Transverse colon (tissue), 4 donors: ENCODE measurements at regions not wholly inside any gene's neighbourhood (a gene's known extent, or its start where the extent isn't known, plus 50 kb on each side); places are given as distances from the start of the nearest gene placed in this dataset.

Experiments used
- DNase-seq: peaks from one replicate; pipeline ENCODE4 v3.0.0-alpha.2; 2019
- H3K27ac ChIP-seq, 4 donors: fragments of 200-600 bp; sonication (generic); 2 replicates each; pipeline ENCODE4 v1.5.1; 2016 to 2018; ENCODE audit warnings: inconsistent platforms in 4 of 4
- H3K27me3 ChIP-seq: fragments of 200-600 bp; sonication (generic); 2 replicates; pipeline ENCODE4 v1.5.1; 2017; ENCODE audit warnings: inconsistent platforms
- H3K36me3 ChIP-seq, 4 donors: fragments of 200-600 bp; sonication (generic); 2 replicates each; pipeline ENCODE4 v1.5.1; 2017 to 2019; ENCODE audit warnings: inconsistent platforms in 4 of 4
- H3K4me1 ChIP-seq, 4 donors: fragments of 200-600 bp; sonication (generic); 2 replicates each; pipeline ENCODE4 v1.5.1; 2017 to 2020; ENCODE audit warnings: inconsistent platforms in 4 of 4
- H3K4me3 ChIP-seq, 4 donors: fragments of 200-600 bp; sonication (generic); 1 replicate in 1 of 4; 2 replicates in 3 of 4; pipeline versions ENCODE4 v1.5.1 to v1.6.1; 2017 to 2019; ENCODE audit warnings: inconsistent platforms in 4 of 4
- H3K9me3 ChIP-seq, 2 donors: fragments of 200-600 bp; sonication (generic); 2 replicates each; pipeline ENCODE4 v1.5.1; 2017 to 2019; ENCODE audit warnings: inconsistent platforms in 2 of 2
- EP300 ChIP-seq: sonication (generic); formaldehyde crosslinking; IDR thresholded peaks from one replicate; pipeline ENCODE4 v1.6.1; 2017; ENCODE audit warnings: antibody characterized with exemption, low read depth
- POLR2A ChIP-seq: fragments of 450-650 bp; IDR thresholded peaks from one replicate; pipeline ENCODE4 v1.6.1; 2016; ENCODE audit warnings: antibody characterized with exemption, mild to moderate bottlenecking, moderate library complexity
- POLR2AphosphoS5 ChIP-seq, 3 donors: sonication (generic); formaldehyde crosslinking; IDR thresholded peaks; one replicate each; pipeline ENCODE4 v1.6.1; 2016; ENCODE audit warnings: antibody characterized with exemption in 3 of 3
- WGBS, 2 donors: methylation state at CpG; one replicate each; pipeline ENCODE4 v1.1.5; 2018; ENCODE audit warnings: low coverage in 1 of 2; 5-methylcytosine and 5-hydroxymethylcytosine counted together
- in situ Hi-C, 4 donors: fragments of 200-750 bp; cut with MboI; loops; one replicate each; pipeline versions ENCODE4 v1.15.0 to v1.15.1; 2017; ENCODE audit warnings: low sequenced_read_pairs in 3 of 4, low pct_ligation_motif_present in 1 of 4, low pct_unique_long_range_greater_than_20kb in 1 of 4
- intact Hi-C: fragments of 100-400 bp; cut with DNase I; formaldehyde crosslinking; loops from one replicate; pipeline ENCODE4 v1.15.1; 2023; ENCODE audit warnings: low total_unique reads
- TF ChIP-seq, protein P1 (sequence below), 5 experiments: fragments of 200-600 bp in 3 of 5; fragments of 450-650 bp in 2 of 5; sonication (generic) in 3 of 5; IDR thresholded peaks; 1 replicate in 2 of 5; 2 replicates in 3 of 5; pipeline ENCODE4 v1.5.1; 2016 to 2017; ENCODE audit warnings: antibody characterized with exemption in 5 of 5, inconsistent platforms in 3 of 5, mild to moderate bottlenecking in 2 of 5, moderate library complexity in 1 of 5

DNA sequence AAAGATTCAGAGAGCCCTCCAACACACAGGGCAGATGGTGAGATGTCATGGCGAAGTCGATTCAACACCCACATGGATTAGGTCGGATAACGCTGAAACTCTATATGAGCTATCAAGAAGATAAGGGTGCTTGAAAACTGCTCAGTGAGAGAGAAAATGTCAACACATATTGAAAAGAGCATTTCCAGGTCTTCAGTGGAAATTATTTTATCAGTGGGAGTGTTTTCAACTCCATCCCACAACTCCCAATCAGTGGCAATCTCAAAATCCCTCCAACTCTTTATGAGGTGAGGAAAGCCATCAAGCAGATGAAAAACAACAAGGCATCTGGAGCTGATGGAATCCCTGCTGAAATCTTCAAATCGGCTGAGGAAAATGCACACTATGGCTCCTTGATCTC, 104.5 kb upstream of the KLHL14 start:
- DNase-seq: no peak
- TF ChIP-seq, protein P1, sequence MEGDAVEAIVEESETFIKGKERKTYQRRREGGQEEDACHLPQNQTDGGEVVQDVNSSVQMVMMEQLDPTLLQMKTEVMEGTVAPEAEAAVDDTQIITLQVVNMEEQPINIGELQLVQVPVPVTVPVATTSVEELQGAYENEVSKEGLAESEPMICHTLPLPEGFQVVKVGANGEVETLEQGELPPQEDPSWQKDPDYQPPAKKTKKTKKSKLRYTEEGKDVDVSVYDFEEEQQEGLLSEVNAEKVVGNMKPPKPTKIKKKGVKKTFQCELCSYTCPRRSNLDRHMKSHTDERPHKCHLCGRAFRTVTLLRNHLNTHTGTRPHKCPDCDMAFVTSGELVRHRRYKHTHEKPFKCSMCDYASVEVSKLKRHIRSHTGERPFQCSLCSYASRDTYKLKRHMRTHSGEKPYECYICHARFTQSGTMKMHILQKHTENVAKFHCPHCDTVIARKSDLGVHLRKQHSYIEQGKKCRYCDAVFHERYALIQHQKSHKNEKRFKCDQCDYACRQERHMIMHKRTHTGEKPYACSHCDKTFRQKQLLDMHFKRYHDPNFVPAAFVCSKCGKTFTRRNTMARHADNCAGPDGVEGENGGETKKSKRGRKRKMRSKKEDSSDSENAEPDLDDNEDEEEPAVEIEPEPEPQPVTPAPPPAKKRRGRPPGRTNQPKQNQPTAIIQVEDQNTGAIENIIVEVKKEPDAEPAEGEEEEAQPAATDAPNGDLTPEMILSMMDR (IDR thresholded peaks at IDR 0.05): no peak
- no peak for TF ChIP-seq POLR2A
- TF ChIP-seq EP300: no peak
- no peak for TF ChIP-seq POLR2AphosphoS5 (IDR thresholded peaks at IDR 0.05)
- Histone ChIP-seq H3K36me3 (no peaks in the 10 kb centered on the region), H3K27ac (no peak overlapping the region), H3K4me3 (no peak overlapping the region), H3K9me3 (no peaks in the 10 kb centered on the region), H3K4me1 (no peaks in the 10 kb centered on the region), H3K27me3 (no peaks in the 10 kb centered on the region)
- intact Hi-C loops: no loop called here
- in situ Hi-C loops: no loop called here
- 91 to 93% methylated on average over 5 of the region's 5 CpGs for WGBS, 2 donors

- no peaks in the 10 kb centered on the region for H3K27me3 ChIP-seq
- TF ChIP-seq POLR2A (no peak), EP300 (no peak), POLR2AphosphoS5 (IDR thresholded peaks at IDR 0.05) (no peak)
- TF ChIP-seq, protein P1 (IDR thresholded peaks at IDR 0.05): no peak
- in situ Hi-C loops: no loop called here
- WGBS, 2 donors: 50 to 64% methylated on average over 1 of the region's 1 CpG
- intact Hi-C loops: no loop called here
- H3K4me1 ChIP-seq: no peaks in the 10 kb centered on the region
- DNase-seq: no peak
- H3K27ac ChIP-seq: no peak overlapping the region
- no peaks in the 10 kb centered on the region for H3K9me3 ChIP-seq
- H3K36me3 ChIP-seq: no peaks in the 10 kb centered on the region
- H3K4me3 ChIP-seq: no peak overlapping the region
Observed at GRCh38 chr18:32875625-32876024, 102.8 kb upstream of the KLHL14 start.

- H3K36me3 ChIP-seq: no peaks in the 10 kb centered on the region
- no peaks in the 10 kb centered on the region for H3K27me3 ChIP-seq
- intact Hi-C loops: no loop called here
- TF ChIP-seq POLR2A (no peak), EP300 (no peak), POLR2AphosphoS5 (IDR thresholded peaks at IDR 0.05) (no peak)
- TF ChIP-seq, protein P1 (IDR thresholded peaks at IDR 0.05): no peak
- no peak for DNase-seq
- in situ Hi-C loops: no loop called here
- H3K4me1 ChIP-seq: no peaks in the 10 kb centered on the region
- H3K27ac ChIP-seq: no peak overlapping the region
- H3K9me3 ChIP-seq: no peaks in the 10 kb centered on the region
- 88 to 95% methylated on average over 4 of the region's 4 CpGs for WGBS, 2 donors
- no peak overlapping the region for H3K4me3 ChIP-seq
Observed at GRCh38 chr18:32871786-32872185, 99.0 kb upstream of the KLHL14 start.

- intact Hi-C loops: no loop called here
- in situ Hi-C loops: no loop called here
- Histone ChIP-seq H3K4me3 (no peak overlapping the region), H3K27me3 (no peaks in the 10 kb centered on the region), H3K9me3 (no peaks in the 10 kb centered on the region), H3K4me1 (no peaks in the 10 kb centered on the region), H3K27ac (no peak overlapping the region), H3K36me3 (no peaks in the 10 kb centered on the region)
- 95% methylated on average over 2 of the region's 2 CpGs; no CpG with 5 or more reads in 1 of the 2 donors for WGBS, 2 donors
- TF ChIP-seq EP300 (no peak), POLR2A (no peak), POLR2AphosphoS5 (IDR thresholded peaks at IDR 0.05) (no peak)
- TF ChIP-seq, protein P1 (IDR thresholded peaks at IDR 0.05): no peak
- no peak for DNase-seq
Observed at GRCh38 chr18:32870611-32871010, 97.8 kb upstream of the KLHL14 start.
